Ovary (tissue), 7 donors: ENCODE measurements at regions not wholly inside any gene's neighbourhood (a gene's known extent, or its start where the extent isn't known, plus 50 kb on each side); places are given as distances from the start of the nearest gene placed in this dataset.
"Not testable (repeated sequence)": the region's sequence is repeated elsewhere in the genome, so short reads cannot be mapped to it uniquely, and the experiment has no call there.

ENCODE experiments used
- DNase-seq, 5 donors: peaks; one replicate each; pipeline ENCODE4 v3.0.0-alpha.2; 2019 to 2020
- H3K27ac ChIP-seq, 2 donors: fragments of 200-600 bp; one replicate each; pipeline versions ENCODE4 v1.5.1 to v1.8.0; 2019 to 2022
- H3K27me3 ChIP-seq: fragments of 200-600 bp; one replicate; pipeline ENCODE4 v1.8.0; 2022
- H3K36me3 ChIP-seq: fragments of 200-600 bp; sonication (generic); one replicate; pipeline ENCODE4 v1.5.1; 2019
- H3K4me1 ChIP-seq: one replicate; pipeline ENCODE4 v1.8.1; 2013; ENCODE audit warnings: mild to moderate bottlenecking, moderate library complexity; ENCODE audit not compliant: insufficient read depth
- H3K4me3 ChIP-seq: fragments of 200-600 bp; sonication (generic); one replicate; pipeline ENCODE4 v1.5.1; 2017
- H3K9me3 ChIP-seq, 2 donors: fragments of 200-600 bp in 1 of 2; sonication (generic) in 1 of 2; one replicate each; pipeline versions ENCODE4 v1.5.1 to v1.8.1; 2013 to 2019; ENCODE audit warnings: mild to moderate bottlenecking in 1 of 2, moderate library complexity in 1 of 2
- CTCF ChIP-seq, 3 donors: fragments of 450-650 bp in 2 of 3; fragments of 200-600 bp in 1 of 3; IDR thresholded peaks; one replicate each; pipeline versions ENCODE4 v1.5.1 to v1.8.0; 2016 to 2022; ENCODE audit warnings: antibody characterized with exemption in 3 of 3, mild to moderate bottlenecking in 1 of 3
- EP300 ChIP-seq: sonication (generic); formaldehyde crosslinking; IDR thresholded peaks from one replicate; pipeline ENCODE4 v1.6.1; 2017; ENCODE audit warnings: antibody characterized with exemption
- POLR2A ChIP-seq: fragments of 450-650 bp; IDR thresholded peaks from one replicate; pipeline ENCODE4 v1.6.1; 2017; ENCODE audit warnings: antibody characterized with exemption, mild to moderate bottlenecking, moderate library complexity
- WGBS, 3 donors: extraction: QIAGEN DNeasy Blood & Tissue Kit in 1 of 3; methylation state at CpG; one replicate each; pipeline versions ENCODE4 v1.1.5 to v1.1.7; 2013 to 2017; 5-methylcytosine and 5-hydroxymethylcytosine counted together
- intact Hi-C, 4 donors: fragments of 100-400 bp; cut with DNase I; formaldehyde crosslinking; loops; one replicate each; pipeline versions ENCODE4 v1.11.0 to v1.15.1; 2022 to 2023
- donor health status: DM: no; HTN: no; CAD: no; lungs with moderate emphysema.
- donor health status: DM: no; HTN: no; CAD: no.
- donor health status: Bipolar disorder and iron deficiency.
- donor health status: DM: no; HTN: no; CAD: no.
- donor health status: DM: yes; HTN: yes; CAD: no.

DNA sequence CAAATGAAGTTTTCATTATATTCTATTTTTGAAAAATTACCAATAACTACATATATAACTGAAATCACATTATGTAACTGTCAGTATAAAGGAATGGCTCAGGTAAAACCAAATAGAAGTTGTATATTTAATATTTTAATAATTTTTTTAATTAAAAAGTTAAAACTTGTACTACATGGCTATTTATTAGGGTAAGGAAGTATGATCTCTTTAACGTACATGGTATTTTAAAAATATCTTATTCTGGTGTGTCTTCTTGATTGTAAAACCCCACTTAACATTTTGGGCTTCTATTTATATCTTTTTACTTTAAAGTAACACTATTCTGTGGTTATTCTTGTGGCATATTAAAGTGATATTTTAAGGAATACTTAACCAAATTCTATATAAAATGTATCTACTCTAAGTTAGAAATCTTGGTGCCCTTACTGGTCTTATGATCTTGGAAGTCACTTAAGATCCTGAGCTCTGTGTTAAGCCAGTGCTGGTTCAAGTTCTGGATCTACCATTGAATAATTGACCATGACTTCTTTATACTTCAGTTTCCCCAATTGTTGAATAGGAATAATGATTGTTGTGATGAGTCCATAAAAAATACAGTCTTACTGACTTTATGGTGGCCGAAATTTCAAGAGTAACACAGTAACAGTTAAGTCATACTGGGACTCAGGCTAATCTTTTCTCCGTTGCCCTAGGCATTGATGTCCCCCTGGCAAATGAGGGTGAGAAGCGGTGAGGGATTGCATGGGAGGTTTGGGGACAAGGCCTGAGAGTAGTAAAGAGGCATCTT is 97.1 kb upstream of the TPTE start:
- H3K27ac ChIP-seq, H3K36me3 ChIP-seq, intact Hi-C loops, H3K9me3 ChIP-seq, H3K4me1 ChIP-seq, DNase-seq, H3K4me3 ChIP-seq, H3K27me3 ChIP-seq: not testable (repeated sequence)
- 49 to 59% (median 56%) methylated on average over 4 of the region's 4 CpGs for WGBS, 3 donors

- H3K9me3 ChIP-seq, intact Hi-C loops, H3K27ac ChIP-seq, H3K36me3 ChIP-seq, H3K4me3 ChIP-seq, H3K4me1 ChIP-seq, DNase-seq, H3K27me3 ChIP-seq: not testable (repeated sequence)
- 17 to 53% (median 50%) methylated on average over 1 to 2 of the region's 2 CpGs for WGBS, 3 donors
These were observed 96.6 kb upstream of the TPTE start for GRCh38 chr21:10424887-10425145.

DNA sequence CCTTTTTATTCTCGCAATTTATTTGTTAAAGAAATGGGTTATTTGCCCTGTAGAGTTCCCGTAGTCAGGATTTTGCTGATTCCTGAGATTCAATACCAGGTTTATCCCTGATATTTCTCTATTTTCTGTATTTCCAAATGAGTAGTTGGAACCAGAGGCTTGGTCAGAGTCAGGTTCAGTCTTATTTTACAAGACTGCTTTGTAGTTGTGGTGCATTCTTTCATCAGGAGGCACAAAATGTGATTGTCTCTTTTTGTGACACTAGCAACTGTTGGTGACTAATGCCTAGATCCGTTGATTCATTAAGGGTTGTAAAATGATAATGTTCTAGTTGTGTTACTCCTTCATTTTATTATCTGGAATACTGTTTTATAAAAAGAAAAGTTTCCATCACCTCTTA is 95.5 kb upstream of the TPTE start:
- Histone ChIP-seq H3K4me3 (no peak overlapping the region), H3K4me1 (no peaks in the 10 kb centered on the region), H3K27ac (no peak overlapping the region), H3K9me3 (peaks cover 2 to 4% of the 10 kb centered on the region in 2 donors), H3K36me3 (no peaks in the 10 kb centered on the region), H3K27me3 (peaks cover 3% of the 10 kb centered on the region)
- 63 to 73% (median 69%) methylated on average over 3 of the region's 3 CpGs for WGBS, 3 donors
- no peak for DNase-seq
- intact Hi-C loops, result no loop called here
- TF ChIP-seq POLR2A, result no peak
- no peak for TF ChIP-seq CTCF (IDR thresholded peaks at IDR 0.05)
- TF ChIP-seq EP300, result no peak

DNA sequence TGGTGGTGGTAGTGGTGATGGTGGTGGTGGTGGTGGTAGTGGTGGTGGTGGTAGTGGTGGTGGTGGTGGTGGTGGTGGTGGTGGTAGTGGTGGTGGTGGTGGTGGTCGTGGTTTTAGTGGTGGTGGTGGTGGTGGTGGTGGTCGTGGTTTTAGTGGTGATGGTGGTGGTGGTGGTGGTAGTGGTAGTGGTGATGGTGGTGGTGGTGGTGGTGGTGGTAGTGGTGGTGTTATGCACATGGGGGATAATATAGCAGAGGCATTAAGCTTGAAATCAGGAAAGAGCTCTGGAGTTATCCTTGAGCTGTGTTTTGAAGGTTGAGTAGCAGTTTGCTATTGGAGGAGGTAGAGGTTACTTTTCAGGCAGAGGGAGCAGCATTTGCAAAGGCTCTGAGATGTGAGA is 94.6 kb upstream of the TPTE start:
- H3K4me3 ChIP-seq, H3K27me3 ChIP-seq, intact Hi-C loops, H3K9me3 ChIP-seq, H3K27ac ChIP-seq, DNase-seq, H3K36me3 ChIP-seq, H3K4me1 ChIP-seq: not testable (repeated sequence)
- 35 to 54% (median 36%) methylated on average over 2 of the region's 2 CpGs for WGBS, 3 donors

- intact Hi-C loops, H3K27me3 ChIP-seq, H3K27ac ChIP-seq, H3K4me1 ChIP-seq, H3K36me3 ChIP-seq, H3K4me3 ChIP-seq, H3K9me3 ChIP-seq, DNase-seq: not testable (repeated sequence)
- WGBS, 3 donors, result 49 to 58% (median 58%) methylated on average over 6 of the region's 6 CpGs
These were observed 94.1 kb upstream of the TPTE start for GRCh38 chr21:10427277-10427676.

DNA sequence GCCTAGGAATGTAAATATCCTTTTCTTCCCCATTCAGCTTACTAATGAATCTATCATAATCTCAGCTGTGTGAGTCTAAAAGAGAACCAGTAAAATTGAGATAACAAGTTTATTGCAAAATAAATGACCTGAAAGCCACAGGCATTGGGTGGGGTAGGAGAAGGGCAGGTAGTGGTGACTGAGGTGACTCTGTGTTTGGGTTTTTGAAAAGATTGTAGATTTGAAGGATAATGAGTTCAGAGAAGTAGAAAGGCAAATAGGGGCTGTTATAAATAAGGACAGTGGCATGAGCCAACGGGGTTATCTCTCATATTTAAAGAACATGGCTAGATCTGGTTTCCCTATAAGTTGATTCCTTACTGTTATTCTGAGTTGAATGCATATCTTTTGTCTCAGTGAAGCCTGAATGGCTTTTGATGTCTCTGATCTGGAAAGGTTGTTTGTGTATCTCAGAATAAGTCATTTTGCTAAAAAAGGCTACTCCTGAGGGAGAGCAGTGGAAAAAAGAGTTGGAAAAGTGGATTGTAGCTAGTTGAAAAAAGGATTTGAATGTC is 92.3 kb upstream of the TPTE start:
- H3K27me3 ChIP-seq, DNase-seq, H3K4me3 ChIP-seq, H3K9me3 ChIP-seq, H3K4me1 ChIP-seq, intact Hi-C loops, H3K27ac ChIP-seq, H3K36me3 ChIP-seq: not testable (repeated sequence)
- 8 to 15% (median 10%) methylated on average over 1 of the region's 1 CpG for WGBS, 3 donors

GRCh38 chr21:10430005-10430404 is 91.4 kb upstream of the TPTE start:
- no peak for DNase-seq
- Histone ChIP-seq H3K9me3 (peaks cover 2 to 4% of the 10 kb centered on the region in 2 donors), H3K27me3 (no peaks in the 10 kb centered on the region), H3K4me3 (no peak overlapping the region), H3K4me1 (no peaks in the 10 kb centered on the region), H3K36me3 (no peaks in the 10 kb centered on the region), H3K27ac (no peak overlapping the region)
- 42 to 69% (median 62%) methylated on average over 1 of the region's 1 CpG for WGBS, 3 donors
- TF ChIP-seq CTCF (IDR thresholded peaks at IDR 0.05) (no peak), EP300 (no peak), POLR2A (no peak)
- intact Hi-C loops, result no loop called here

GRCh38 chr21:10431995-10432394 is 89.4 kb upstream of the TPTE start:
- H3K4me3 ChIP-seq, H3K9me3 ChIP-seq, H3K27me3 ChIP-seq, H3K4me1 ChIP-seq, intact Hi-C loops, DNase-seq, H3K27ac ChIP-seq, H3K36me3 ChIP-seq: not testable (repeated sequence)
- 52 to 62% (median 58%) methylated on average over 6 of the region's 6 CpGs for WGBS, 3 donors

- DNase-seq, H3K4me1 ChIP-seq, H3K9me3 ChIP-seq, H3K36me3 ChIP-seq, intact Hi-C loops, H3K4me3 ChIP-seq, H3K27ac ChIP-seq, H3K27me3 ChIP-seq: not testable (repeated sequence)
These were observed 88.9 kb upstream of the TPTE start for GRCh38 chr21:10432456-10432855.

- intact Hi-C loops, H3K36me3 ChIP-seq, H3K4me3 ChIP-seq, H3K4me1 ChIP-seq, DNase-seq, H3K27ac ChIP-seq, H3K27me3 ChIP-seq, H3K9me3 ChIP-seq: not testable (repeated sequence)
- WGBS, 3 donors, result 46 to 51% (median 47%) methylated on average over 4 of the region's 4 CpGs
These were observed 83.4 kb upstream of the TPTE start for GRCh38 chr21:10437977-10438376.
